OCI-LY3 (cell line): ENCODE measurements at regions not wholly inside any gene's neighbourhood (a gene's known extent, or its start where the extent isn't known, plus 50 kb on each side); places are given as distances from the start of the nearest gene placed in this dataset.

Experiments used
- CTCF ChIP-seq: fragments of 200-600, 300-600 bp; sonication (generic); IDR thresholded peaks from 2 replicates; pipeline ENCODE4 v1.5.1; 2014; ENCODE audit warnings: antibody characterized with exemption, low read length, low read depth
- EZH2phosphoT487 ChIP-seq: fragments of 200-600 bp; shearing (Covaris generic); IDR thresholded peaks from 2 replicates; pipeline ENCODE4 v1.6.1; 2018; ENCODE audit warnings: antibody characterized with exemption, mixed run types, low read depth

GRCh38 chr4:165625281-165625680 is 246.5 kb downstream of the CPE start:
- TF ChIP-seq CTCF (no peak), EZH2phosphoT487 (no peak)
